ENCODE measurements at regions not wholly inside any gene's neighbourhood (a gene's known extent, or its start where the extent isn't known, plus 50 kb on each side); places are given as distances from the start of the nearest gene placed in this dataset.

DNA sequence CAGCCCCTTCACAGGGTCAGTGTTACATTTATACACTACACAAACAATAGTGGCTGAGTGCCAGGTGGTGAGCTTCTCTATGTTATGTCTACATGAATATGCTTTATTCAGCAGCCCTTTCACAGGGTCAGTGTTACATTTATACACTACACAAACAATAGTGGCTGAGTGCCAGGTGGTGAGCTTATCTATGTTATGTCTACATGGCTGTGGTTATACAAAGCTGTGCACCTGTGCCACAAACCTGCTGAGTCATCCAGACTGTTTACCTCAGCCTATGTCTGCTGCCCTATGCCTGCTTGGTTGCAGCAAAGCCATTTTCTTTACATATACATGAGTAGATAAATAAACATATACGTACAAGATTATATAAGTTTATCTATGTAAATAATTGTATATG, 76.5 kb downstream of the ZNF726 start:
- TF ChIP-seq TAF1 (IDR thresholded peaks at IDR 0.05; ENCODE audit: low read depth) = no peak
- TF ChIP-seq, protein P1, sequence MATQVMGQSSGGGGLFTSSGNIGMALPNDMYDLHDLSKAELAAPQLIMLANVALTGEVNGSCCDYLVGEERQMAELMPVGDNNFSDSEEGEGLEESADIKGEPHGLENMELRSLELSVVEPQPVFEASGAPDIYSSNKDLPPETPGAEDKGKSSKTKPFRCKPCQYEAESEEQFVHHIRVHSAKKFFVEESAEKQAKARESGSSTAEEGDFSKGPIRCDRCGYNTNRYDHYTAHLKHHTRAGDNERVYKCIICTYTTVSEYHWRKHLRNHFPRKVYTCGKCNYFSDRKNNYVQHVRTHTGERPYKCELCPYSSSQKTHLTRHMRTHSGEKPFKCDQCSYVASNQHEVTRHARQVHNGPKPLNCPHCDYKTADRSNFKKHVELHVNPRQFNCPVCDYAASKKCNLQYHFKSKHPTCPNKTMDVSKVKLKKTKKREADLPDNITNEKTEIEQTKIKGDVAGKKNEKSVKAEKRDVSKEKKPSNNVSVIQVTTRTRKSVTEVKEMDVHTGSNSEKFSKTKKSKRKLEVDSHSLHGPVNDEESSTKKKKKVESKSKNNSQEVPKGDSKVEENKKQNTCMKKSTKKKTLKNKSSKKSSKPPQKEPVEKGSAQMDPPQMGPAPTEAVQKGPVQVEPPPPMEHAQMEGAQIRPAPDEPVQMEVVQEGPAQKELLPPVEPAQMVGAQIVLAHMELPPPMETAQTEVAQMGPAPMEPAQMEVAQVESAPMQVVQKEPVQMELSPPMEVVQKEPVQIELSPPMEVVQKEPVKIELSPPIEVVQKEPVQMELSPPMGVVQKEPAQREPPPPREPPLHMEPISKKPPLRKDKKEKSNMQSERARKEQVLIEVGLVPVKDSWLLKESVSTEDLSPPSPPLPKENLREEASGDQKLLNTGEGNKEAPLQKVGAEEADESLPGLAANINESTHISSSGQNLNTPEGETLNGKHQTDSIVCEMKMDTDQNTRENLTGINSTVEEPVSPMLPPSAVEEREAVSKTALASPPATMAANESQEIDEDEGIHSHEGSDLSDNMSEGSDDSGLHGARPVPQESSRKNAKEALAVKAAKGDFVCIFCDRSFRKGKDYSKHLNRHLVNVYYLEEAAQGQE (IDR thresholded peaks at IDR 0.05; ENCODE audit: low read depth) = no peak
- no peak for TF ChIP-seq RAD21 (IDR thresholded peaks at IDR 0.05; ENCODE audit: low read depth)
- no peak for TF ChIP-seq CEBPB (IDR thresholded peaks at IDR 0.05)
- no peak for TF ChIP-seq ZBTB7A (IDR thresholded peaks at IDR 0.05; ENCODE audit: low read depth)

Data from Ishikawa (cell line).